ENCODE measurements at regions not wholly inside any gene's neighbourhood (a gene's known extent, or its start where the extent isn't known, plus 50 kb on each side); places are given as distances from the start of the nearest gene placed in this dataset.

DNA sequence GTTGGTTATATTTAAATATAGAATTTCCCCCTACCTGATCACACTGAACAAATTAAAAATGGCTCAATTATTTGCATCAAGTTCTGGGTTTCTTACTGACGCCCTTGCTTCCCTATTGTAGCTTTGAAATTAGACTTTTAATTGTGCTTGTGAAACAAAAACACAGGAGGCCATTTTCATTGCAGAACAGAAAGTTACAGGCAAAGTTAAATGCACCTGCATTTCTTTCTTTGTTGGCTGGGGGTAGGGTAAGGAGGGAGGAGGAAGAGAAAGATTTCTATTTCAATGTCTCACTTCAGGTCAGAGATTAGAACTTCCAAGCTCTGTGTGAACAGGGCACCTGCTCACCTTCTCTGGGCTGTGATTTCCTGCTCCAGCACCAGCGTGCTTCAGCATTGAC is 199.6 kb downstream of the BCL11A start:
- no peaks in the 10 kb centered on the region for H3K9me3 ChIP-seq (ENCODE audit: insufficient read depth in 2 of 2, low read depth in 1 of 2, low read length in 1 of 2)
- H2BK15ac ChIP-seq (ENCODE audit: low read length) = no peak overlapping the region
- no peak overlapping the region for H3K18ac ChIP-seq (ENCODE audit: extremely low read depth, low read length)
- H2BK20ac ChIP-seq (ENCODE audit: low read length) = no peak overlapping the region
- no peak overlapping the region for H2BK5ac ChIP-seq (ENCODE audit: low read depth, low read length)
- H3K4me3 ChIP-seq (ENCODE audit: extremely low read depth in 1 of 4, insufficient read depth in 2 of 4, low read depth in 3 of 4, low read length in 4 of 4) = no peak overlapping the region
- no peak overlapping the region for H2BK12ac ChIP-seq (ENCODE audit: low read depth, low read length)
- H4K8ac ChIP-seq (ENCODE audit: extremely low read depth, insufficient read depth, low read length) = no peak overlapping the region
- no peaks in the 10 kb centered on the region for H3K79me2 ChIP-seq (ENCODE audit: control insufficient read depth in 1 of 2, insufficient read depth in 2 of 2, low read length in 2 of 2)
- ChIA-PET POLR2A (ENCODE audit: partially characterized antibody) (interaction anchor here (0.8 kb wide), 1 partner anchor 12 kb away, joined by 3 read pairs; no protein-coding TSS in a partner anchor), CTCF (ENCODE audit: partially characterized antibody) (interaction anchor here (0.9 to 2.2 kb wide), 8 partner anchors 12 to 289 kb away, joined by 3 to 9 read pairs (median 3); no protein-coding TSS in a partner anchor)
- no peak overlapping the region for H3K27ac ChIP-seq (ENCODE audit: low read depth, low read length)
- TF ChIP-seq TBP (IDR thresholded peaks at IDR 0.05; ENCODE audit: low read depth, low read length) (no peak), CEBPB (IDR thresholded peaks at IDR 0.05; ENCODE audit: low read depth, low read length) (no peak), ZNF274 (IDR thresholded peaks at IDR 0.05; ENCODE audit: borderline replicate concordance, extremely low read depth, low read length) (no peak), EP300 (IDR thresholded peaks at IDR 0.05; ENCODE audit: borderline replicate concordance in 1 of 2, low read depth in 2 of 2, low read length in 2 of 2) (no peak), MAFK (IDR thresholded peaks at IDR 0.05; ENCODE audit: low read depth, low read length) (no peak), SP4 (IDR thresholded peaks at IDR 0.05; ENCODE audit: low read length) (no peak), PHF8 (conservative IDR thresholded peaks at IDR 0.05; ENCODE audit: low read depth, low read length) (no peak)
- TF ChIP-seq, protein P1, sequence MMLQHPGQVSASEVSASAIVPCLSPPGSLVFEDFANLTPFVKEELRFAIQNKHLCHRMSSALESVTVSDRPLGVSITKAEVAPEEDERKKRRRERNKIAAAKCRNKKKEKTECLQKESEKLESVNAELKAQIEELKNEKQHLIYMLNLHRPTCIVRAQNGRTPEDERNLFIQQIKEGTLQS (IDR thresholded peaks at IDR 0.05; ENCODE audit: insufficient read depth, low read depth, low read length) = no peak
- TF ChIP-seq, protein P2, sequence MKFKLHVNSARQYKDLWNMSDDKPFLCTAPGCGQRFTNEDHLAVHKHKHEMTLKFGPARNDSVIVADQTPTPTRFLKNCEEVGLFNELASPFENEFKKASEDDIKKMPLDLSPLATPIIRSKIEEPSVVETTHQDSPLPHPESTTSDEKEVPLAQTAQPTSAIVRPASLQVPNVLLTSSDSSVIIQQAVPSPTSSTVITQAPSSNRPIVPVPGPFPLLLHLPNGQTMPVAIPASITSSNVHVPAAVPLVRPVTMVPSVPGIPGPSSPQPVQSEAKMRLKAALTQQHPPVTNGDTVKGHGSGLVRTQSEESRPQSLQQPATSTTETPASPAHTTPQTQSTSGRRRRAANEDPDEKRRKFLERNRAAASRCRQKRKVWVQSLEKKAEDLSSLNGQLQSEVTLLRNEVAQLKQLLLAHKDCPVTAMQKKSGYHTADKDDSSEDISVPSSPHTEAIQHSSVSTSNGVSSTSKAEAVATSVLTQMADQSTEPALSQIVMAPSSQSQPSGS (IDR thresholded peaks at IDR 0.05; ENCODE audit: low read length) = no peak
- no peak overlapping the region for H4K5ac ChIP-seq (ENCODE audit: insufficient read length, low read depth, low read length)
- no peak overlapping the region for H3K14ac ChIP-seq (ENCODE audit: insufficient read length)
- H3K79me1 ChIP-seq (ENCODE audit: low read depth, low read length) = no peaks in the 10 kb centered on the region
- H4K91ac ChIP-seq (replicated peaks; ENCODE audit: insufficient read length, low read length) = no peak overlapping the region
- H3K27me3 ChIP-seq (replicated peaks in 1 of 4; ENCODE audit: control insufficient read depth in 3 of 4, extremely low read depth in 1 of 4, insufficient read depth in 3 of 4, low read length in 3 of 4) = no peaks in the 10 kb centered on the region
- H3K23ac ChIP-seq (ENCODE audit: insufficient read length) = no peak overlapping the region
- H2BK120ac ChIP-seq (replicated peaks; ENCODE audit: low read depth, low read length) = no peak overlapping the region
- H3K4me1 ChIP-seq (replicated peaks in 1 of 4; ENCODE audit: control insufficient read depth in 3 of 4, insufficient read depth in 4 of 4, low read length in 3 of 4) = no peaks in the 10 kb centered on the region; a peak in 2 of 7 replicates
- H4K20me1 ChIP-seq (replicated peaks in 1 of 2; ENCODE audit: control insufficient read depth in 1 of 2, insufficient read depth in 2 of 2, low read length in 2 of 2) = no peaks in the 10 kb centered on the region
- no peak overlapping the region for H3K9ac ChIP-seq (replicated peaks in 1 of 4; ENCODE audit: extremely low read depth in 1 of 4, low read depth in 3 of 4, low read length in 3 of 4)
- H3K4ac ChIP-seq (replicated peaks; ENCODE audit: insufficient read length, low read depth, low read length) = no peak overlapping the region
- no peaks in the 10 kb centered on the region; the same call in 1 of the 2 replicates for H3K23me2 ChIP-seq (ENCODE audit: low read depth, low read length)
- H3K36me3 ChIP-seq (ENCODE audit: control insufficient read depth in 2 of 4, insufficient read depth in 4 of 4, low read length in 3 of 4) = no peaks in the 10 kb centered on the region
- 93% methylated on average over 2 of the region's 2 CpGs; no CpG with 5 or more reads in 1 of the 2 experiments for WGBS, 2 experiments (ENCODE audit: extremely low coverage in 1 of 2, insufficient coverage in 1 of 2, insufficient read length in 1 of 2, insufficient replicate concordance in 2 of 2, low coverage in 1 of 2, low lambda C conversion rate in 2 of 2, missing lambda C conversion rate in 1 of 2)
- no peak overlapping the region for H2AK5ac ChIP-seq (ENCODE audit: low read depth, low read length)
- FAIRE-seq (no peak), DNase-seq (ENCODE audit: low read depth in 1 of 2, low spot score in 2 of 2) (peak in 1 of 2 experiments; percentile 31)
- no peak overlapping the region for H2AFZ ChIP-seq (ENCODE audit: low read length)
- no peak overlapping the region for H3K56ac ChIP-seq (replicated peaks; ENCODE audit: insufficient read length, low read depth, low read length)
- H3K4me2 ChIP-seq (ENCODE audit: insufficient read depth in 1 of 2, low read depth in 2 of 2, low read length in 2 of 2) = no peak overlapping the region
